ENCODE measurements at regions not wholly inside any gene's neighbourhood (a gene's known extent, or its start where the extent isn't known, plus 50 kb on each side); places are given as distances from the start of the nearest gene placed in this dataset.

GRCh38 chr9:86730163-86730928 lies 217.0 kb downstream of the GAS1 start:
- TF ChIP-seq CTCF (IDR thresholded peaks at IDR 0.05), result no peak
- TF ChIP-seq POLR2A (IDR thresholded peaks at IDR 0.05), result no peak
